Left ventricle myocardium superior (tissue), 1 donor: ENCODE measurements at regions not wholly inside any gene's neighbourhood (a gene's known extent, or its start where the extent isn't known, plus 50 kb on each side); places are given as distances from the start of the nearest gene placed in this dataset.

Experiments used
- ATAC-seq: fragments of 200-7000 bp; cut with Tn5 transposase; one replicate; pipeline ENCODE4 v1.9.1; 2020; ENCODE audit warnings: mild to moderate bottlenecking, moderate library complexity
- DNase-seq: peaks from one replicate; pipeline ENCODE4 v3.0.0-alpha.2; 2020
- intact Hi-C: fragments of 100-400 bp; cut with micrococcal nuclease; formaldehyde crosslinking; loops from one replicate; pipeline ENCODE4 v1.11.0; 2022
- donor health status: DM: no; HTN: yes; CAD: no; lungs with severe emphysema.

DNA sequence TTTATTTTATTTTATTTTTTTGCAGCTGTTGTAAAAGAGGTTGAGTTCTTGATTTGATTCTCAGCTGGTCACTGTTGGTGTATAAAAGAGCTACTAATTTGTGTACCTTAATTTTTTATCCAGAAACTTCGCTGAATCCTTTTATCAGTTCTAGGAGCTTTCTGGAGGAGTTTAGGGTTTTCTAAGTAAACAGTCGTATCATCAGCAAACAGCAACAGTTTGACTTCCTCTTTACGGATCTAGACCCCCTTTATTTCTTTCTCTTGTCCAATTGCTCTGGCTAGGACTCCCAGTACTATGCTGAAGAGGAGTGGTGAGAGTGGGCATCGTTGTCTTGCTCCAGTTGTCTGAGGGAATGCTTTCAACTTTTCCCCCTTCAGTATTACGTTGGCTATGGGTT lies 165.8 kb upstream of the KCNMB2 start:
- ATAC-seq = no peak
- intact Hi-C loops = no loop called here
- DNase-seq = no peak

GRCh38 chr3:178381555-178381954 lies 154.7 kb upstream of the KCNMB2 start:
- no peak for DNase-seq
- intact Hi-C loops = loop anchor here (10.0 kb wide), 1 partner anchor 1327 kb away; no protein-coding TSS in a partner anchor
- no peak for ATAC-seq

DNA sequence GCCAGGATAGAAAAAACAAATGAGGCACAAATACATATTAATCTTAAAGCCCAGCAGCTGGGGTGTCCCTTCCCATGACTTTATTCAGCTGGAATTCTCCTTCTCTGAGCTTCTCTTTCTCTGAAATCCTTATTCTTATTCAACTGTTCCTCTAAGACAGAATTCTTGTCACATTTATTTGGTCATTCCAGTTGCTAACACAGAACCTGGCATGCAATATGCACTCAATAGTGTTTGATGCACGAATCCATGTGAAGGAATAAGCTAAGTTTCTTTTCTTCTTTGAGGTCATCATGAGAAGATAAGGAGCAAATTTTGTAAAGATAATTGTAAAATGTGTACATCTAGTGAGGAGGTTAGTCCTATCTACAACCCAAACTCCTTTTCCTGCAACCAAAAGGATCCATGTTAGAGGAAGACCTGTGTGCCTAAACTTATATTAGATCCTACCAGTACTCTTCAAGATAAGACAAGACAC lies 154.2 kb upstream of the KCNMB2 start:
- DNase-seq = no peak
- no peak for ATAC-seq
- intact Hi-C loops = loop anchor here (10.0 kb wide), 1 partner anchor 1327 kb away; no protein-coding TSS in a partner anchor

DNA sequence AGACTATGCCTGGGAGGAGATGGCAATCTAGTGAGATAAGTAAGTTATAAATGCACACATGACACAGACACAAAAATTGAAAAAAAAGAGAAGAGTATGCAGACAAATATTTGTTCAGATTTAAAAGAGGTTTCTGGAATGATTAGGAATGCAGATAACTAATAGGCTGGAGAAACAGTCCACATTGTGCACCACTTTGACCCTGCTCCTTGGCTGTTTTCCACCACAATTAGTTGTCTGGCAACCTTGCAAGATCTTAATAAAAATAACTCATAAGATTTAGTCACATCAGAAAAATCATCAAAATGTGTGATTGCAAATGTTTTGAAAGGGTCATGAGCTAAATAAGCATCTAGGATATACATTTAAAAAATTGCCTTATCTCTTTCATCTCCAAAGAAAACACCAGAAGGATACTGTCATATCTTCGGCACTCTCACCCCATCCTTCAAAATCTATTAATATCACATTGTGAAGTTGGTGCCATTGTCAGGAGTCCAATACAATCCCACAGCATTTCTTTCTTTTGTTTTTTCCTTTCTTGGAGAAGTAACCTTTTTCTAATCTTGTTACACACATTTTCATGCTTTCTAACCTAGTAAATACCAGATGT lies 153.7 kb upstream of the KCNMB2 start:
- ATAC-seq (no peak), DNase-seq (no peak)
- intact Hi-C loops = loop anchor here (10.0 kb wide), 1 partner anchor 1328 kb away; no protein-coding TSS in a partner anchor

GRCh38 chr3:178384321-178385230 lies 151.7 kb upstream of the KCNMB2 start:
- ATAC-seq = peak; percentile 80

GRCh38 chr3:178385280-178385952 lies 150.8 kb upstream of the KCNMB2 start:
- ATAC-seq (peak; percentile 74), DNase-seq (no peak)
- intact Hi-C loops = loop anchor here (5.0 to 10.0 kb wide), 2 partner anchors 1331 to 1513 kb away; no protein-coding TSS in a partner anchor

More at GRCh38 chr3:178384321-178385230, 151.7 kb upstream of the KCNMB2 start:
- intact Hi-C loops = loop anchor here (5.0 to 10.0 kb wide), 2 partner anchors 1330 to 1512 kb away; no protein-coding TSS in a partner anchor
- no peak for DNase-seq

DNA sequence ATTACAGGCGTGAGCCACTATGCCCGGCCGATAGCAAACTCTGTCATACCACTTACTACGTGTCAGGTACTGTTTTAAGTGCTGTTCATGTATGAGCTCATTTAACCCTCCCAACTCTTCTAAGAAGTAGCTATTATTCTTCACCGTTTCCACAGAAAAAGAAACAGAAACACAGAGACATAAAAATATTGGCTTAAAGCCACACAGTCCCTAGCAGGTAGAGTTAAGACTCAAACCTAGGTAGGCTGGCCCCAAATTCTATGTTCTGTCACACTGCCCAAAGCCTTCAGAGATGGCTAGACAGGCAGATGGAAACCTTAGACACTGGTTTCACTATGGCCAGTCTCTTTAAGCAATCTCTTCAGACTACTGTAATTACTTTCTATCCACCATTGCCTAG lies 149.8 kb upstream of the KCNMB2 start:
- no peak for DNase-seq
- no peak for ATAC-seq
- intact Hi-C loops = loop anchor here (5.0 to 10.0 kb wide), 2 partner anchors 1332 to 1514 kb away; no protein-coding TSS in a partner anchor

GRCh38 chr3:178386880-178387279 lies 149.4 kb upstream of the KCNMB2 start:
- DNase-seq (no peak), ATAC-seq (no peak)
- intact Hi-C loops = loop anchor here (5.0 to 10.0 kb wide), 2 partner anchors 1332 to 1515 kb away; no protein-coding TSS in a partner anchor

DNA sequence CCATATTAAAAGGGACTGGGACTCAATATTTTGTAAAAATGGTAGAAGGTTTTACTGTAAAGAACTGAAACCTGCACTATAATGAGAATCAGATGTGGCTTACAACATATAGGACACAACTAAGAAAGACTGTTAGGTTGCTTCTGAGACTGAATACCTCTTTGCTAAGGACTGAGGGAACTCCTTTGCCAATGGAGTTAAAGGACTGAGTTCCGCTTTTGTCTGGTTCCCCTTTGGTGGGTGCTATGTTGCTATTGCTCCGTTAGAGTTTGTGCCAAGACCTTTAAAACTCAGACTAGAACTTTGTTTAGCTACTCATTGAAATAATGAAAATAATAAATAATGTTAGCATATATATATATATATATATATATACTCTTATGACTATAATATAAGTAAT lies 147.8 kb upstream of the KCNMB2 start:
- DNase-seq = no peak
- intact Hi-C loops = loop anchor here (5.0 to 10.0 kb wide), 2 partner anchors 1334 to 1516 kb away; no protein-coding TSS in a partner anchor
- ATAC-seq = no peak

- intact Hi-C loops = loop anchor here (5.0 to 10.0 kb wide), 2 partner anchors 1334 to 1517 kb away; no protein-coding TSS in a partner anchor
- ATAC-seq (no peak), DNase-seq (no peak)
These were observed 147.0 kb upstream of the KCNMB2 start for GRCh38 chr3:178389258-178389657.

DNA sequence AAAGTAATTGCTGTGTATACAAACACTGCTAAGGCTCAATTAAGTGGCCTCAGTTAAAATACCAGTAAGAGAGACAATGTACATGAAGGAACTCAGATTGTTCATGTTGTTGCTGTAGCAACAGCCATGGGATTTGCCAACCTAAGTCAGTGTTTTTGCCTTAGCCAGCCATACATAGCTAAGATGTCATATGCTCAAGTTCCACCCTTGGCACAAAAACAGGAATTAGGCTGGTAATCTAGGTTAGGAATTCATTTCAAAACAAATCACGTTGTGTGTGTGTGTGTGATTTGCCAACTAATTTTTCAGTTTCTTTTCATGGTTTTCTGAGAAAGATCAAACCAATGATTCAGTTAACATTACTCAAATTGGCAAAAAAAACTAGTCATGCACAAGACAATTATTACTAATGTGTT lies 143.7 kb upstream of the KCNMB2 start:
- no peak for DNase-seq
- intact Hi-C loops = no loop called here
- ATAC-seq = peak; percentile 24

DNA sequence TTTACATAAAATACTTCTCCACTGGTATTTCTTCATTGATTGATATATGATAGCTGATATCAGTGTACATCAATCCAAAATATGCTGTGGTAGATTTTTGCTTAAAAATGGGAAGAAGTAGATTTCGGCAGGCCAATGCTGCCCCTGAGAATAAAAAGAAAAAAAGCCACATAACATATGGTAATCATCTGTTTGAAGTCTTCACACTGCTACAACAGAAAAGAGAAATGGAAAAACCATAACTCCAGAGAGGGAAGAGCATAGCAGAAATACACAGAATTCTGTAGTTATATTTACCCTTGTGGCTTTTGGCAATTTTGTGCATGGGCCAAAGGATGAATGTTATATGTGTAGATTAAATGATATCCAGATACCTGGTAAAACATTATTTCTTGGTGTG lies 143.1 kb upstream of the KCNMB2 start:
- no peak for DNase-seq
- intact Hi-C loops = no loop called here

DNA sequence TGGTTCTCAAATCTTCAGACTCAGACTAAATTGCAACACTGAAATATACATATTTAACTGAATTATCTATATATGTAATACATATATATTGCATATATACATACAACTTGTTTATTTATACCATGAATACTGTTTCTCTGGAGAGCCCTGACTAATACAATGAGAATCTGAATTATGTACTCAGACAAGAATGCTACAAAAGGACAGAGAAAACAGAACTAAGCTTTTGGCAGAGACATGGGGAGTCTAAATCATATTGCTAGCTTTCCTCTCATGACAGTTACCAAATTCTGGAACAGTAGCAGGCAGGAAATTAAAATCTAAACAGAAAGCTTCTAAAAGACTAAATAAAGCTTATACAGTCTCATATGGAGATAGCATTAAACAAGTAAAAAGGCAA lies 142.4 kb upstream of the KCNMB2 start:
- ATAC-seq (no peak), DNase-seq (no peak)
- intact Hi-C loops = no loop called here

More for the DNA sequence above, 143.1 kb upstream of the KCNMB2 start:
- no peak for ATAC-seq

DNA sequence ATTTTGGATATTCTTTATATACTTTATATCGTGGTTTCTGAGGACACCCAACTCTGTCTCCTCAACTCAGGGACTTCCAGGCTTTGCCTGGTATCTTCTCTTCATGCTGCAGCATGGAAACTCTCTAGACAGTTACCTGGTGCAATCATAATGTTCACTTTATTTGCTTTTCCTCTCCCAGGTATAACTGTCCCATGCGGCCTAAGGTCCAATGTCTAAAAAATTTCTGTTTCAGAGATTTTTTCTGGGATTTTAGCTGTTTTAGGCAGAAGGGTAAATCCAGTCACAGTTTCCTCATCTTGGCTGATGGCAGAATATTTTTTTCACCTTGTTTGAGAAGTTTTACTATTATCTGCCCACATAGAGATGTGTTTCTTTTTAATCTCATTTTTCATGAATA lies 139.9 kb upstream of the KCNMB2 start:
- intact Hi-C loops = no loop called here
- ATAC-seq (no peak), DNase-seq (no peak)

DNA sequence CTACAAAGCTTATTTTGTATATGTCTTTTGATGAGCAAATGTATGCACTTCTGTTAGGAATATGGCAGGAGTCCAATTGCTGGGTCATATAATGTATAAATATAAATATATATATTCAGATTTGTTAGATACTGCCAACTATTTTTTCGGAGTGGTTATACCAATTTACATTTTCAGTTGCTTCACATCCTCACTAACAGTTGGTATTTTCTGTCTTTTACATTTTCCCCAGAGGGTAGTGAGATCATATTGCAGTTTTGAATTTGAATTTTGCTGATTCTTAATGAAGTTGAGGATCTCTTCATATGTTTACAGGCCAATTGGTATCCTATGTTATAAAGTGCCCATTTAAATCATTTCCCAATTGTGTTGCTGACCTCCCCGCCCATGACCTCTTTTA lies 139.0 kb upstream of the KCNMB2 start:
- DNase-seq (no peak), ATAC-seq (no peak)
- intact Hi-C loops = no loop called here

DNA sequence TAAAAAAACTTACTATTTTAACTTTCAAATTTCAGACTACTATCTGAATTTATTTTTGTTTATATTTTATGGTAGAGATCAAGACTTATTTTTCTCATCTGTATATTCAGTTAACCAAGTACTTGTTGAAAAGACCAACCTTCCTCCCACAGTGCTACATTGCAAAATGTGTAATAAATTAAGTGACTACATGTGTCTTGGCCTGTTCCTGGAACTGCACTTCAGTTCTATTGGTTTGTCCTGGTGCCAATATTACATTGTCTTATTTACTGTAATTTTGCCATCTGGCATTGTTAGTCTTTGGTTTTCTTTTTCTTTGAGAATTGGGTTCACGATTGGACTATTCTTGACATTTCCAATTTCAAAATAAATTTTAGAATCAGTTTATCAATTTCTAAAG lies 138.4 kb upstream of the KCNMB2 start:
- ATAC-seq (no peak), DNase-seq (no peak)
- intact Hi-C loops = no loop called here

DNA sequence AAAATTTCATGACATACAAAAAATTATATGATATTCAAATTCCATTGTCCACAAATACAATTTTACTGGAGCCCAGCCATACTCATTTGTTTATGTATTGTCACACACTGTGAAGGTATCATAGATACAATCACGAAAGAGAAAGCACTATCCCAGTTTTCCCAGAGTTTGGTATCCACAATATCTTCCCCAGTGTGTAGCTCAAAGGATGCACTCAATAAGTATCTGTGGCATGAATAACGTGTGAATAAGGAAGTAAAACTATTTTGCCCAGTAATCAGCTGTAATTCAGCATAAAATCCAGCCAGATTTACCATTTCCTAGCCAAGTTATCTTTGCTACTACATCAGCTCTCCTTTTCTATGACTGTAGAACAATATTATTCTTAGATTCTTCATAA lies 131.3 kb upstream of the KCNMB2 start:
- intact Hi-C loops = no loop called here
- no peak for ATAC-seq
- no peak for DNase-seq

- no peak for DNase-seq
- intact Hi-C loops = no loop called here
- peak; percentile 37 for ATAC-seq
These were observed 130.7 kb upstream of the KCNMB2 start for GRCh38 chr3:178405531-178405930.

- intact Hi-C loops = no loop called here
- no peak for DNase-seq
- no peak for ATAC-seq
These were observed 130.0 kb upstream of the KCNMB2 start for GRCh38 chr3:178406206-178406605.
